HG02763 (cell line): ENCODE measurements at regions not wholly inside any gene's neighbourhood (a gene's known extent, or its start where the extent isn't known, plus 50 kb on each side); places are given as distances from the start of the nearest gene placed in this dataset.

Experiments
- ATAC-seq: cut with Tn5 transposase; IDR thresholded peaks from one replicate; pipeline ENCODE4 v1.9.1; 2021; ENCODE audit warnings: mild to moderate bottlenecking, moderate library complexity; ENCODE audit not compliant: unreplicated experiment

GRCh38 chr7:41114691-41115090 lies 588.2 kb downstream of the INHBA start:
- no peak for ATAC-seq

- ATAC-seq, result no peak
These were observed 588.8 kb downstream of the INHBA start for GRCh38 chr7:41114131-41114530.

GRCh38 chr7:41113719-41114118 lies 589.2 kb downstream of the INHBA start:
- ATAC-seq, result no peak

- ATAC-seq, result no peak
These were observed 592.7 kb downstream of the INHBA start for GRCh38 chr7:41110186-41110585.

GRCh38 chr7:41108821-41109220 lies 594.1 kb downstream of the INHBA start:
- ATAC-seq, result no peak

GRCh38 chr7:41107938-41108448 lies 594.9 kb downstream of the INHBA start:
- ATAC-seq, result peak; percentile 35

GRCh38 chr7:41107330-41107937 lies 595.5 kb downstream of the INHBA start:
- ATAC-seq, result peak; percentile 26

GRCh38 chr7:41104631-41105030 lies 598.3 kb downstream of the INHBA start:
- ATAC-seq, result no peak

- ATAC-seq, result peak; percentile 49
These were observed 599.6 kb downstream of the INHBA start for GRCh38 chr7:41103331-41103730.

GRCh38 chr7:41098846-41099245 lies 604.0 kb downstream of the INHBA start:
- ATAC-seq, result no peak

GRCh38 chr7:41098402-41098801 lies 604.5 kb downstream of the INHBA start:
- no peak for ATAC-seq

GRCh38 chr7:41097501-41097900 lies 605.4 kb downstream of the INHBA start:
- no peak for ATAC-seq

- ATAC-seq, result no peak
These were observed 606.0 kb downstream of the INHBA start for GRCh38 chr7:41096917-41097316.

GRCh38 chr7:41093141-41093540 lies 609.7 kb downstream of the INHBA start:
- ATAC-seq, result no peak

GRCh38 chr7:41085244-41085643 lies 617.6 kb downstream of the INHBA start:
- no peak for ATAC-seq

- ATAC-seq, result no peak
These were observed 618.5 kb downstream of the INHBA start for GRCh38 chr7:41084381-41084780.

- ATAC-seq, result no peak
These were observed 633.3 kb downstream of the INHBA start for GRCh38 chr7:41069635-41070034.

- no peak for ATAC-seq
These were observed 635.3 kb downstream of the INHBA start for GRCh38 chr7:41067576-41067975.

- ATAC-seq, result no peak
These were observed 637.2 kb downstream of the INHBA start for GRCh38 chr7:41065663-41066062.

GRCh38 chr7:41063116-41063515 lies 639.8 kb downstream of the INHBA start:
- no peak for ATAC-seq

- no peak for ATAC-seq
These were observed 642.1 kb downstream of the INHBA start for GRCh38 chr7:41060796-41061195.

GRCh38 chr7:41059796-41060195 lies 643.1 kb downstream of the INHBA start:
- no peak for ATAC-seq
